NCI-H2227 (cell line): ENCODE measurements at regions not wholly inside any gene's neighbourhood (a gene's known extent, or its start where the extent isn't known, plus 50 kb on each side); places are given as distances from the start of the nearest gene placed in this dataset.

Source experiments
- DNase-seq: peaks from one replicate; lab custom pipeline; 2025; ENCODE audit not compliant: unreplicated experiment; lab: John Stamatoyannopoulos, UW

DNA sequence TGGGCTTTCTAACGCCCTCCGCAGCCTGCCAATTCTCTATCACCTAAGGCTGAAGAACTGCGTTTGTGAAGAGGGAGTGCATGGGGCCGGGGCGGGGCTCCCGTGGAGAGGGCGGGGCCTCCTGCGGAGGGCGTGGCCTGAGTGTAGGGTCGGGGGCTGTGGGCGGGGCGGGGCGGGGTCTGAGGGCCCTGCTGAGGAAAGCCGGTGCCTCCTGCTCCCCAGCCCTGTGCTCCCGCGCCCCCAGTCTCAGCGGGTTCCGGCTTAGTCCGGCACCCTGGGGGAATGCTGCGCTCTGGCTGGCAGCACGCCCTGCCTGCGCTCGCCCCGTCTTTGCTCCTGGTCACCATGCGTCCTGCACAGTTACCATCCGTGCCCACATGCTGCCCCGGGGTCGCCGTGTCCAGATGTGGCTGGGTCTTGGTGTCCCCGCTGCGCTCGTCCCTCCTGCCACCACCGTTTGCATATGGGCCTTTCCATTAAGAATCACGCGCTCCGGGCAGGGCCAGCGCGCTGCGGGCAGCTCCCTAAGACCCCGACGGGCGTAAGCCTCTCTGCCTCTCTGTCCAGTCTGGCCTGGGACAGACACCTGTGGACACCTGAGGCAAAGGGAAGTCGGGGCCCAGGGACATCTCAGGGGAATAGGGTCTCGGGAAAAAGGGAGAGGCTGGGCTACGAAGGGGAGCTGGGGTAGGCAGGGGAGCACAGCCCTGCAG lies 144.0 kb upstream of the RET start:
- DNase-seq, result no peak

DNA sequence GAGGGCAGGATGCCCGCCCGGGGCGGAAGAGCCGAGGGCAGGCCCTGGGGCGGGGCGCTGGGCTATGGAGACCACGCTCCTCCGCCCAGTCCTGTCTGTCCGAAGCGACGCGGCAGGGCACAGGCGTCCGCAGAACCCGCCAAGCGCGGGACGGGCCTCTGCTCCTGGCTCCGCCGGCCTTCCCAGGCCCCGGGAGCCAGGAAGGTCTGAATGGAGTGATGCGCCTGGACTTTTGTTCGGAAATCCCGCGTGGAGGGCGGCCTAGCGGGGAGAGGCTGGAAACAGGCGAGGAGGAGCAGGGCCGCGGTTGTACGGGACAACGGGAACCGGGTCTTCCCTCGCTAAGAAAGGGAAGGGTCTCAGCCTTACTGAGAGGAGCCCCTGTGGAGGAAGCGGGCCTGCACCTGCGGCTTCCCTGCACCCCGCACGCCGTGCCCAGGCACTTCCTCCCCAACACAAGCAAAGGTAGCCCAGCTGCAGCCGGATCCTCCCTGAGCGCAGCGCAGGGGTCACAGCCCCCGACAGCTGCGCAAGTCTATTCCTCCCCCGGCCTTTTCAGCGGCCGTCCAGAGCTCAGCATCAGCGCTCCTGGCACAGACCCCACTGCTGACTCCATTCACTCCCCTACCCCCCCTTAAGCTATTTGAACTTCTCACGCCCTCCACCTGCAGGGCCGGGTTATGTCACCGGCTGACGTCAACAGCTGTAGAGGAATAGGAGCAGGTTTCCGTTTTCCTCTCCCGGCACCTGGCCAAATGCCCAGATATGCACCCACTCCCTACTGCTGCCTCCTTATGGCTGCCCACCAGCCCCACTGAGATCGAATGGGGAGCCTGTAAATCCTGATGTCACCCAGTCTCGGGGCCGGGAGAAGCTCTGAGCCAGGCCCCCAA lies 143.2 kb upstream of the RET start:
- DNase-seq, result no peak

DNA sequence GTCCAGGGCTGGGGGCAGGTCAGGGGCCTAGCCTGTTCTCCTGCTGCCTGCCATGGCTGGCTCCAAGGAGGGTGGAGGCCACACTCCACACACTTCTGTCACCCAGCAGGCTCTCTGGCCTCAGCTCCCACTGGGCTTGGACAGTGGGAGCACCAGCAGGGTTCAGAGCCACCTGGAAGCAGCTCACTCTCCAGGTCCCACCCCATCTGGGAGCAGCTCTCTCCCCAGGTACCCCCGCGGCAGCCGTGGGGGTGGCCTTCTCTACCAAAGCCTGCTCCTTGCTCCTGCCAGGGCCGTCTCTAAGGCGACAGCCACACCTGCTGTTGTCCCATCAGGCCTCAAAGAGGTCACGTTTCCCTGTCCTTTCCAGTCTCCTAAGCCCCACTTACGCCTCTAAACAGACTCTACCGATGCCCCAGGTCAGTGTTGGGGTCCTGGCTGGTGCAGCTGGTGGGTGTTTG lies 142.5 kb upstream of the RET start:
- no peak for DNase-seq

DNA sequence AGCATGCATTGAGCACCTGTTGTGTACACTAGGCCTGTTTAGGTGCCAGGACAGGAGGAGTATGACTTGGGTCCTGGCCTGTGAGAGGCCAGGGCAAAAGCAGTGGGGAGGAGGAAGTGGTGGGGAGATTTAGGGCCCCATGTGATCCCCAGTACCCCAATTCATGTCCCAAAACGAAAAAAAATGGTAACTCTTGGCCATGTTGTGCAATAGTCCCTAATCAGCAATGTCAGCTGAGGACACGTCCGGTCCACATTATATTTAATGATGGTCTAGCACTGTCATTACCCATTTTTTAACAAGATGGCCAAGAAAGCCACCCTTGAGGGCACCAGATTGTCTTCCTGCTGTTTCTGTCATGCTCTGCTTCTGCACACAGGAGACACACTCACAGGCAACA lies 142.0 kb upstream of the RET start:
- no peak for DNase-seq

DNA sequence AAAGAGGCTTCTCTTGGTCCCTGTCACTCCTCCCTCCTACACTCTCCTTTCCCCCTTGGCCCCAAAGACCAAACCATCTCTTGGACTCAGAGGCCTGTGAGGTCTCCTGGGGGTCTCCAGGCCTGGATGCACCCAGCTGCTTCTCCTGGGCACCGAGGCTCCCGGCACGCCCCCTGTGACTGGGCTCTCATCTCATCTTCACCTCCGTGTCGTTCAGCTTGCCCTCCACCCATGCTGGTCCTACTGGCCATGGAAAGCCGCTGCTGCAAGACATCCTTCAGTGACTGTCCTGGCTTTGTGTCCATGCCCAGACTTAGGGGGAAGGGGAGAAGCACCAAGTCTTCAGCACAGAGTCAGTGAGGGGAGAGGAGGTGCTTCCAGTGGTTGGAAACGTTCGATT lies 141.4 kb upstream of the RET start:
- no peak for DNase-seq

DNA sequence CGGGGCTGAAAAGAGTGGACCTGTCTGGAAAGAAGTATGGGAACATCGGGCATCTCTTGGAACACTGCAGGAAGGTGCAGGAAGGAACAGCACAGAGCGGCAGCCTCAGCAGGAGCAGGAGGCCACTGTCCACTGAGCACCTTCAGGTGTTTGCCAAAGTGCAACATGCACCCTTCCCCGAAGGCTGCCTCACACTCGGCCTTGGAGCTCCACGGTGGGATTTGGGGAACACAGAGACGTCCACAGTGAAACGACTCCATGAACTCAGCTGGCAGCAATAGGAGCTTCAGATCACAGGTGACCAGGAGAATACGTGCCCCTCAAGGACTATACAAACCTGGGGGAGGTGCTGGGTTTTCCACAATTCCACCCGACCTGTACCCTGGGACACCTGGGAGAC lies 140.3 kb upstream of the RET start:
- no peak for DNase-seq

DNA sequence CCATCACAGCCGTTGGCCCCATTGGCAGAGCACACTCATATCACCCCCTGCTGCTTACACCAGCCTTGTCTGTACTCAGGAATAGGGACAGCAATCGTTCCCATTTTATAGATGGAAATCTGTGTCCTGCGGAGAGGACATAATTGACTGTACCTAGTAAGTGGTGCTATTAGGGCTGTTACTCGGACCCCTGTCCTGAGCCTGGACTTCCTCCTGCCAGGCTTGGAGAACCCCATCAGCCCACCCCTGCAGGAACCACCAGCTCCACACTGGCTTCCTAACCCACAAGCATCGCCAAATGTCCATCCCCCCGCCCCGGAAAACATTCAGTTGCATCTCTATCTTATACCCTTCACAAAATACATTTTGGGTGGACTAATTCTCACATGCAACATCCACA lies 139.8 kb upstream of the RET start:
- no peak for DNase-seq

DNA sequence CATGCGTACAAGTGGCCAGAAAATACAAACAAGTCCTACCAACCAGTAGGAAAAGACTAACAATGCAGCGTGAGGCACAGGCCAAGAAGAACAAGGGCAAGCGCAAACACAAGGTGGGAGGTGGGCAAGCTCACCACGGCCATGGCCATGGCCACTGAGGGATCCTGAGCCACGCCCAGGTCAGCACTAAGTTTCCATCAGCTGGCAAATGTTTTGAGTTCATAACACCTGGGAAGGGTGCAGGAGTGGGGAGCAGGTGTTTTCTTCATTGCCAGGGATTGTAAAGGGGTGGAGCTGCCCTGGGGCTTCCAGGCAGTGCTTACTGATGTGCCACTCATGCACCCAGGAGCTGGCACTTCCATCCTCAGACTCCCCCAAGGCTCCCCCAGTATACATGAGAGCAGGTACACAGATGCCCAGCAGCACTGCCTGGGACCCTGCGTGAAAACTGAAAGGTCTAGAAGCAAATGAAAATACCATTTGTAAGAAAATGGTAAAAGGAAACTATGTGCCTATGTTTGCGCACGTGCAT lies 139.2 kb upstream of the RET start:
- DNase-seq, result no peak

DNA sequence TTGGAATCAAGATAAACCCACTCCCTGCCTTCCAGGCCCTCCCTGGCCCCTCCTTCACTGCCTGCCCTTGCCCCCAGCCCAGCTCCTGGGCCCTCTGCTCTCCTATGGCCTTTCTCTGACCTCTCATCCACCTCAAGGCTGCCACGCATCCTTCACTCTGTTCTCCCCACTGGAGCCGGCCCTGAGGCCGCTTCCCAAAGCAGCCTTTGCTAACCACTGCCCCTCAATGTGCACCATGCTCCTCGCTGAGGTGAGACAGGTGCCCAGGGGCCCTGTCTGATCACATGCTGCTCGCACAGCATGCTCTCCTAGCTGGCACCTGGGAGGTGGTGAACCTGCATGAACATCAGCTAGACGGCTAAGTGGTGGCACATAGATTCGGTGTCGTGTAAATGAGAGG lies 138.5 kb upstream of the RET start:
- no peak for DNase-seq

DNA sequence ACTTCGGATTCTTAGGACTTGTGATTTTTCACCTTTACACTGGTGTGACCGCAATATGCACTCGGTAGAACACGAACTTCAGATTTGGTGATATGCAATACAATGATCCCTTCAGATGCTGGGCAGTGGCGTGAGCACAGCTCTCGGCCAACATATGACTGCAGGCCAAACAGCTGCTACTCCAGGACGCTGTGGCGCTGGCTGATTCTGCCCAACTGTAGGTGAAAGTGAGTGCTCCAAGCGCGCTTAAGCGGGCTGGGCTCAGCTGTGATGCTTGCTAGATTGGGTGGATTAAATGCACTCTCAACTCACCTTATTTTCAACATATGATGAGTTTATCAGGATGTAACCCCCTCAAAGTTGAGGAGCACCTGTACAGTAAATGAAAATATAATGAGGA lies 137.6 kb upstream of the RET start:
- no peak for DNase-seq

DNA sequence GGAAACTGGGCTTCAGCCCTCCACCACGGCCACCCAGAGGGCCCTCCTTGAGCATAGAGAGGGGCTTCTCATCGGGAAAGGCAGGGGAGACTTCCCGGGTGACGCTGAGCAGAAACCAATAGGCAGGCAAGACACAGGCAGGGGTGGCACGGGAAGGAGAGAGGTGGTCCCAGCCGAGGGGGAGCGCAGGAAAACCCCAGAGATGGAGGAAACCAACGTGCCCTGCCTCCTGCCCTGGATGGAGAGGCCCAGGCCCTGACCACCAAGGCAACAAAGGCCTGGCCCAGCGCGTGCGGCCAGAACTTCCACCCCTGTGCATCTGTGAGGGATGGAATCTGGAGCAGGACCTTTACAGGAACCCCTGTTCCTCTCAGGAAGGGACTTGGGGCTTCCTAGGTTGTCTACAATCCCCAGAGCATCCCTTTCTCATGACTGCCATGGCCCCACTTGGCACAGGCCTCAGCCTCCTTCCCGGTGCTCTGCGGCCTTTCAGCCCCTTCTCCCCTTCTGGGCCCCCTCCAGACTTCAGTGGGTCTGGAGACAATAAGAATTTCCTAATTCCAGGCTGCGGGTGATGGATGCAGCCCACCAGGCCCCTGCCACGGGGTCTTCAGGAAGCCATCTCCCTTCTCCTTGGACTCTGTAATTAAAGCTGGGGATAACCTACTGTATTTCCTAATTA lies 137.0 kb upstream of the RET start:
- DNase-seq, result no peak

DNA sequence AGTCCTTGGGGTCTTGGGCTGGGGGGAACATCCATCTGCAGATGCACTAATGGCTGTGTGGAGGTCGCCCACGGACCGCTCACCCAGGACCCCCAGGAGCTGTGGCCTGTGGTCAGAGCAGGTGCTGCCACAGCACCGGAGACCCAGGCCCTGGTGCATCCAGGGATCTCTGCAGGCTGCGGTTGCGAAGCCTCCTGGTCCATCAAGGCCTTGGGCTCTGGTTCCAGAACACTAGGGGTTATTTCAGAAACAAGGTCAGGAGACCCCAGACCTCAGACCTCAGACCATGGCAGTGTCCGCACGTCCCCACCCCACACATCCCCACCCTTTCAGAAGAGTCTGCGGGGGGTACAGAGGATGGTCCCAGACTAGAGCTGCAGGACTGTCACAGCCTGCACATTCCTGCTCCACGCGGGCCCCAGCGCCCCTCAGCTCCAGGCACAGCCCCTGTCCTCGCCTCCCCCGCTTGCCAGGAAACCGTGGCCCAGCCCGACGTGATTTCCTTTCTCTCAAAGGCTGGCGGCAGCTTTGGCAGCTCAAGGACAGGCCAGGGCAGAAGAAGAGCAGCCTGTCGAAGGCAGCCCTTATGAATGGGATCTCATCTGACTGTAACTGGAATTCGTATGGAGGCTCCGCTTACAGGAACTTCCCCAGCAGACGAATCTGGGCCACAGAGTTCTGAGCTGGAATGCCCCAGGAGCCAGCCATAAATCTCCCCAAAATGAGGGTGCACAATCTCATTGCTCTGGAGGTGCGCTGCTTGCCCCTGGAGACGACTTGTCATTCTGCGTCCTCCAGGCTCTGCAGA lies 136.2 kb upstream of the RET start:
- no peak for DNase-seq

DNA sequence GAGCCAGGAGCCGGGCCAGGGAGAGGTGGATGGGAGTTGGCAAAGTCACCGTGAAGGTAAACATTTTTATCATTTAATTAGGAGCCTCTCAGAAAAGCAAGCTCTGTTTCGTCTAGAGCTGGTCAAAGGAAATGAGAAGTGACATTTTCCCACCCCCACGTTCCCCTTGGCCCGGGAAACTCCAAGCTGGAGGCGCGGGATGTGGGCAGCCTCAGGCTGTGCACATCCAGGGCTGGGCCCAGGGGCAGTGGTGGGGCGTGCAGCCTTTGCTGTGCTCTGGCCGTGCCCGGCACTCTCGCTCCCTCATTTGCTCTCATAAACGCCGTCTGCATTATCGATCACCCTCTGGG lies 135.6 kb upstream of the RET start:
- DNase-seq, result no peak

DNA sequence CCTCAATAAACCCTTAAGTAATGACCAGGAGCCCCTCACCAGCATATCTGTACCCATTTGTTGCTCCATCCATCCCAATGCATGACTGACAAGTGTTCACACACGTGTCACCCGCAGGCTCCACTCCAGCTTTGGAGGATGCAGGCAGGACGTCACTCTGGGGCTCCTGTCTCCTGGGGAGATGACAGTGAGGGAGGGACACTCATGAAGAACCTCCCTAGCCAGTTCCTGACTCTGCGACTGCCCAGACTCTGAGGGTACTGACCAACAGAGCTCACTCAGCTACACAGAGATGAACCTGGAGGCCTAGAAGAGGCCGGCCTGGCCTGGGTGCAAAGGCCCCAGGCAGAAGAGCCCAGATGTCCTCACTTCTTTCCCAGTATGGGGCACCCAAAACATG lies 135.1 kb upstream of the RET start:
- no peak for DNase-seq

DNA sequence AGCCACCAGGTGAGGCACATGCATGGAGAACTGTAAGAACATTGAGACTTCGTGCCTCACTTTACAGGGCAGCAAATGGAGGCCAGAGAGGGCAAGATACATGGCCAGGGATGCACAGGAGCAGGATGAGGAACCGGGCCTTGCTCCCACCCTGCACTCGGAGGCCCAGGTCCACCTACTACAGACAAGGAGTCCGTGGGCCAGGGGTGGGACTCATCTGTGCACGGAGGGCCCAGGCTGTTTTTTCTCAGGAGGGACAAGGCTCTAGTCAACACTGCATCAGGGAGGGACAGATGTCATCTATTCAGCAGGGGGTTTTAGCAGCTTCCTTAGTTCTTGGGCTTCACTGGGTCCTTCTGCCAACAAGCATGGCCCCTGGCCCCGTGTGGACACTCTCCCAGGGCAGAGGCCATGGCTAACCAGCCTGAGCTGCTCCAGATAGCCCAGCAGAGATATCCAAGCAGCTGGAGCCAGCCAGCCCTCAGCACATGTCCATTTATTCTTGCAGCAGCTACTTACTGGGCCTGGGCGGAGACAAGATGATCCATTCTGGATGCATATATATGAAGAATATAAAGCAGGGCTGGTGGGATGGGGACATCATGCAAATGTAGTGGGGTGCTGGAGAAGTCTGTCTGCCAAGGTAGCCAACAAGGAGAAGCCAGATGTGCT lies 134.5 kb upstream of the RET start:
- no peak for DNase-seq

DNA sequence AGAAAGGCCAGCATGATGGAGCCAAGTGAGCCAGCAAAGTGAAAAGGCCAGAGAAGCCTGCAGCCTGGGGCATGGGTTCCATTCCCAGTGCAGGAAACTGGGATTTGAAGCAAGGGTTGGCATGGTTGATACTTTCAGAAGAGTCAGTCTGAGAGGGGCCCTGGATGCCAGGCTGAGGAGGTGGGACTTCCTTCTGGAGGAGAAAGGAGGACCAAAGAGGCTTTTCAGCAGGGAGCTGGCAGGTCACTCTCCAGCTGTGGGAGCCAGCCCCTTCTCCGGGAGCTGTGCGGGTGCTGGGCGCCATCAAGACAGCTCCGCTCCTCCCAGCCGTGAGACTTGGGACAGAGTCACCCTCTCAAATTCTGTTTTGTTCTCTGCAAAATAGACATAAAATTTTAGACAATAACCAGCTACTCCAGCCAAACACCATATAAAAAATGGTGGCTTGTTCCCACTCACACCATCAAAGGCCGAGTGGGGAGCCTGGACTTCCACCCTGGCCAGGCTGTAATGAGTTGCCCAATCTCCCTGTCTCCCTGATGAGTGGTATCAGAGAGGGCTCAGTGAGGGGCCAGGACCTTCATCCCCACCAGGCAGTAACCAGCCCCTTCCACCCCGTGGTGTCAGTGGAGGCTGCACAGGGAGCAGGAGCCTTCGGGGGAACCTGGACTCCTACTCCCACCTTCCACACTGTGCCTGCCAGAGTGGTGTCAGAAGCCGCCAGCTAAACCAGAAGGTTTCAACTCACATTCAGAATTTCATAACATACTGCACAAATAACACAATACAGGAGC lies 133.6 kb upstream of the RET start:
- no peak for DNase-seq

DNA sequence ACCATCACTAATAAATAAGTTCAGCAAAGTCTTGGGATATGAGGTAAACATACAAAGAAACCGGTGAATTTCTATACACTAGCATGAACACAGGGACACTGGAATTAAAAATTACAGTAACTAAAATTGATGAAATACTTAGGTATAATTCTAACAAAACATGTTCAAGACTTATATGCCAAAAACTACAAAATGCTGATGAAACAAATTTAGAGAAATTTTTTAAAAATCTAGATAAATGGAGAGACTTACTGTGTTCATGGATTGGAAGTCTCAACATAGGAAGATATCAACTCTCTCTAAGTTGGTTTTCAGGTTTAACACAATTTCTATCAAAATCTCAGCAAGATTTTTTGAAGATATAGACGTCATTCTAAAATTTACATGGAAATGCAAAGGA lies 128.8 kb upstream of the RET start:
- DNase-seq, result no peak

DNA sequence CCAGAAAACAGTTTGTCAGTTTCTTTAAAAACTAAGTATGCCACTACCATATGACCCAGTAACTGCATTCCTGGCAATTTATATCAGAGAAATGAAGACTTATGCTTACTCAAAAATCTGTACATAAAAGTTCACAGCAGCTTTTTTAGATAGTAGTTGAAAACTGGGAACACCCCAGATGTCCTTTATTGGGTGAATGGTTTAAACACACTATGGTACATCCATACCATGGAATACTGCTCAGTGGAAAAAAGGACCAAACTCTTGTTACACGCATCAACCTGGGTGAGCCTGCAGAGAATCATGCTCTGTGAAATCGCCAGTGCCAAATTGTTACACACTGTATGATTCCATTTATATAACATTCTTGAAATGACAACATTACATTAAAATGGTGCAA lies 127.6 kb upstream of the RET start:
- no peak for DNase-seq

DNA sequence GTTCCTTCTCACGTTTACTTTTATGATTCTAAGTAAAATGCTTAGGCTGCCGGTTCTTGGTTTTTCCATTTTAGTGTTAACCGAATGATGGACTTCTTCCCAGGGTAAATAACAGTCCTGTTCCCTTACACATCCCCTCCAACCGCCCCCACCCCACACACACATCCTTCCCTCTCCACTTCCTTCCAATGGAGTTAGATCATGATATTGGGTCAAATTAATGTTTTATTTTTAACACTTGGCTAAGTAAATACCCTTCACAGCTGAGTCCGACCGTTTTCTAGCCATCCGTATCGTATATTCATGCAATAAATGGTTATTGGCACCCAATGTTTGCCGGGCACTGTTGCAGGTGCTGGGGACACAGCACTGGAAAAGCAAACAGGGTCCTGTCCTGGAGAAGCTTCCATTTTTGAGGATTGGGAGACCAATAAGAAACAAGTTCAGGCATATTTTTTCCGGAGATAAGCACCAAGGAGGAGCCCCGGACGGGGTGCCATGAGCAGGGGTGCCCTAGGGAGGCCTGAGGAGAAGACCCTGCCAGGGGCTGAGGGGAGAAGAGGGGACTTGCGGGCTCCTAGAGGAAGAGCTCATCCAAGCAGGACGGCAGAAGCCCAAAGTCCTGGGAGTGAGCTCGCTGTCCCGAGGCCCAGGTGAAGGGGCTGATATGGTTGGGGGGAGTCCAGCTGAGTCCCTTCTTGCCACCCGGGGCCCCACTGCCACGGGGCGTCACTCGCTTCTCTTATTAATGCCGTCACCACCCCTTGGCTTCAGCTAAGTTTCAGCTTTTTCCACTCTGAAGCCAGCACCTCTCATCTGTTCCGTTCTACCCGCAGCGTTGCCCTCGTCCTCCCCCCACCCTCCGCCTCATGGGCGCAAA lies 126.0 kb upstream of the RET start:
- DNase-seq, result no peak
